ENCODE measurements at regions not wholly inside any gene's neighbourhood (a gene's known extent, or its start where the extent isn't known, plus 50 kb on each side); places are given as distances from the start of the nearest gene placed in this dataset.

- DNase-seq (ENCODE audit: low spot score), result no peak
- no peak for TF ChIP-seq CTCF (IDR thresholded peaks at IDR 0.05; ENCODE audit: extremely low read depth, missing control alignments)
Measured at GRCh38 chr5:6261256-6261655, 117.1 kb downstream of the MED10 start.

GRCh38 chr5:6260846-6261245 lies 117.5 kb downstream of the MED10 start:
- TF ChIP-seq CTCF (IDR thresholded peaks at IDR 0.05; ENCODE audit: extremely low read depth, missing control alignments), result no peak
- no peak for DNase-seq (ENCODE audit: low spot score)

- no peak for TF ChIP-seq CTCF (IDR thresholded peaks at IDR 0.05; ENCODE audit: extremely low read depth, missing control alignments)
- DNase-seq (ENCODE audit: low spot score), result no peak
Measured at GRCh38 chr5:6256901-6257300, 121.4 kb downstream of the MED10 start.

GRCh38 chr5:6255956-6256355 lies 122.4 kb downstream of the MED10 start:
- no peak for TF ChIP-seq CTCF (IDR thresholded peaks at IDR 0.05; ENCODE audit: extremely low read depth, missing control alignments)
- no peak for DNase-seq (ENCODE audit: low spot score)

GRCh38 chr5:6253846-6254245 lies 124.5 kb downstream of the MED10 start:
- no peak for TF ChIP-seq CTCF (IDR thresholded peaks at IDR 0.05; ENCODE audit: extremely low read depth, missing control alignments)

GRCh38 chr5:6253281-6253680 lies 125.1 kb downstream of the MED10 start:
- no peak for DNase-seq (ENCODE audit: low spot score)
- no peak for TF ChIP-seq CTCF (IDR thresholded peaks at IDR 0.05; ENCODE audit: extremely low read depth, missing control alignments)

More at GRCh38 chr5:6253846-6254245, 124.5 kb downstream of the MED10 start:
- no peak for DNase-seq (ENCODE audit: low spot score)

GRCh38 chr5:6252581-6252980 lies 125.8 kb downstream of the MED10 start:
- TF ChIP-seq CTCF (IDR thresholded peaks at IDR 0.05; ENCODE audit: extremely low read depth, missing control alignments), result no peak
- DNase-seq (ENCODE audit: low spot score), result no peak
